ENCODE measurements at regions not wholly inside any gene's neighbourhood (a gene's known extent, or its start where the extent isn't known, plus 50 kb on each side); places are given as distances from the start of the nearest gene placed in this dataset.

DNA sequence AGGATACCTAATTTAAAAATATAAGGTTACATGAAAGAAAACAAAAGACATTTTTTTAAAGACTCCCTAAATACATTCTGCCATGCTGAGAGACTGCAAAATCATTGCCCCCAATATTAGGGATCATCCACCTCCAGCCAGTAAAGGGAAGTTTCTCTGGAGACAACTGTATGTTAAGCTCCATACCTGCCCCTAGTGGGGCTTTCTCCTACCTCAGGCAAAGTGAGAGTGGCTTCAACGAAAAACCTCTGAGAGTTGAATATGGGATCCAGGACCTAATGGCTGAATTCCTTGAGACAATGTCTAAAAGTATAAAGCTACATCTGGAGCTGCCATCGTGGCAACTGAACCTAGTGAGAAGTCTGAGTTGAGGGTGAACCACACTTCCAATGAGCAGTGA lies 248.1 kb upstream of the FIGN start:
- intact Hi-C loops (cut with DNase I, micrococcal nuclease): no loop called here

DNA sequence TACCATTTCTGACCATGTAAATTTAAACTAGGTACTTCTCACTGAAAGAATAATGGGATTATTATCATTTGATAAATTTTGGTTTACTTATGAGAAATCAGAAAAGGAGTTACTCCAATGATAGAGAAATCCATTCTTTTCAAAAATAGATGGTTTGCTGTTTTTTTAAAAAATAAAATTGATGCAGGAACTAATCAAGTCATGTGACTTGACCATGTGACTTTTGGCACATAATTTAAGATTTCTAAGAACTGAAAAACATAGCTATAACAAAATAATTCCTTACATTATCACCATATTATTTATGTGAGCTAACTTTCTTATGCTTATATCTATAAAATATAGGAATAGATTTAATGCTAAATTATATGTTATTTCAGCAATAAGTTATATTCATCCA lies 247.1 kb upstream of the FIGN start:
- Histone ChIP-seq H3K9me3 (ENCODE audit: control insufficient read depth in 1 of 2, insufficient read depth in 1 of 2, low read length in 2 of 2) (peaks cover 0 to 10% of the 10 kb centered on the region in 2 experiments), H3K27me3 (ENCODE audit: control insufficient read depth in 1 of 2, insufficient read depth in 2 of 2, low read length in 2 of 2) (no peaks in the 10 kb centered on the region), H3K27ac (ENCODE audit: low read depth in 1 of 2, low read length in 2 of 2) (no peak overlapping the region), H3K36me3 (ENCODE audit: insufficient read depth, low read length) (no peaks in the 10 kb centered on the region), H3K4me3 (ENCODE audit: low read length) (no peak overlapping the region), H3K4me1 (ENCODE audit: insufficient read depth, low read length) (no peaks in the 10 kb centered on the region)
- ChIA-PET CTCF (no interaction called here), POLR2A (no interaction called here)
- H3K4me3 Mint-ChIP-seq: no peak overlapping the region
- TF ChIP-seq, protein P1, sequence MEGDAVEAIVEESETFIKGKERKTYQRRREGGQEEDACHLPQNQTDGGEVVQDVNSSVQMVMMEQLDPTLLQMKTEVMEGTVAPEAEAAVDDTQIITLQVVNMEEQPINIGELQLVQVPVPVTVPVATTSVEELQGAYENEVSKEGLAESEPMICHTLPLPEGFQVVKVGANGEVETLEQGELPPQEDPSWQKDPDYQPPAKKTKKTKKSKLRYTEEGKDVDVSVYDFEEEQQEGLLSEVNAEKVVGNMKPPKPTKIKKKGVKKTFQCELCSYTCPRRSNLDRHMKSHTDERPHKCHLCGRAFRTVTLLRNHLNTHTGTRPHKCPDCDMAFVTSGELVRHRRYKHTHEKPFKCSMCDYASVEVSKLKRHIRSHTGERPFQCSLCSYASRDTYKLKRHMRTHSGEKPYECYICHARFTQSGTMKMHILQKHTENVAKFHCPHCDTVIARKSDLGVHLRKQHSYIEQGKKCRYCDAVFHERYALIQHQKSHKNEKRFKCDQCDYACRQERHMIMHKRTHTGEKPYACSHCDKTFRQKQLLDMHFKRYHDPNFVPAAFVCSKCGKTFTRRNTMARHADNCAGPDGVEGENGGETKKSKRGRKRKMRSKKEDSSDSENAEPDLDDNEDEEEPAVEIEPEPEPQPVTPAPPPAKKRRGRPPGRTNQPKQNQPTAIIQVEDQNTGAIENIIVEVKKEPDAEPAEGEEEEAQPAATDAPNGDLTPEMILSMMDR (IDR thresholded peaks at IDR 0.05): no peak
- H3K36me3 Mint-ChIP-seq (ENCODE audit: low read depth): no peaks in the 10 kb centered on the region
- DNase-seq (no peak), ATAC-seq (ENCODE audit: poor library complexity) (no peak)
- H3K4me1 Mint-ChIP-seq (ENCODE audit: low read depth): no peaks in the 10 kb centered on the region
- H3K27me3 Mint-ChIP-seq: no peaks in the 10 kb centered on the region
- intact Hi-C loops (cut with DNase I, micrococcal nuclease): no loop called here
- no peak overlapping the region for H3K27ac Mint-ChIP-seq
- H3K9me3 Mint-ChIP-seq: peaks cover under 1% of the 10 kb centered on the region

More for the DNA sequence above, 248.1 kb upstream of the FIGN start:
- Histone ChIP-seq H3K9me3 (ENCODE audit: control insufficient read depth in 1 of 2, insufficient read depth in 1 of 2, low read length in 2 of 2) (peaks cover 0 to 10% of the 10 kb centered on the region in 2 experiments), H3K4me1 (ENCODE audit: insufficient read depth, low read length) (no peaks in the 10 kb centered on the region), H3K36me3 (ENCODE audit: insufficient read depth, low read length) (no peaks in the 10 kb centered on the region), H3K4me3 (ENCODE audit: low read length) (no peak overlapping the region), H3K27ac (ENCODE audit: low read depth in 1 of 2, low read length in 2 of 2) (no peak overlapping the region), H3K27me3 (ENCODE audit: control insufficient read depth in 1 of 2, insufficient read depth in 2 of 2, low read length in 2 of 2) (no peaks in the 10 kb centered on the region)
- Mint-ChIP-seq H3K27me3 (no peaks in the 10 kb centered on the region), H3K27ac (no peak overlapping the region), H3K4me3 (no peak overlapping the region), H3K36me3 (ENCODE audit: low read depth) (no peaks in the 10 kb centered on the region), H3K9me3 (no peaks in the 10 kb centered on the region), H3K4me1 (ENCODE audit: low read depth) (no peaks in the 10 kb centered on the region)
- CTCF ChIA-PET: no interaction called here
- TF ChIP-seq, protein P1 (IDR thresholded peaks at IDR 0.05): no peak
- ATAC-seq (ENCODE audit: poor library complexity): no peak
- POLR2A ChIA-PET: no interaction called here
- DNase-seq: no peak

DNA sequence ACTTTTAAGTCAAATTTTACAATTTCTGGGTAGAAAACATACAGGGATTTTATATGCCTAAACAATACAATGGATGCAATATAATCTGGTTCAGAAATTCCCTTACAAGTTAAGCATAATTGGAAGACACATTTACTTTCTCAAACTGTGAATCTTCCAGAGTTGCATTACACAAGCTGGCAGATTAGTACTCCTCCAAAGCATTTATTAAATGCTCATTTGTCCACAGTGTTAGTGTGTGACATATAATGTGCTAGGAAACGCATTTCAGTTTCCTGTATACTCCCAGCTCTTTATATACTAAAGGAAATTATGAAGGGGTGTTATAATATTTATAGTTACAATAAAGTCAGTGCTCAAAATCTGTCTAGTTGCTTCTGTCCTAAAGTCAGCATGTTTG lies 239.0 kb upstream of the FIGN start:
- Mint-ChIP-seq H3K4me1 (ENCODE audit: low read depth) (no peaks in the 10 kb centered on the region), H3K27ac (no peak overlapping the region), H3K9me3 (peaks cover 7% of the 10 kb centered on the region), H3K36me3 (ENCODE audit: low read depth) (no peaks in the 10 kb centered on the region), H3K4me3 (no peak overlapping the region), H3K27me3 (no peaks in the 10 kb centered on the region)
- Histone ChIP-seq H3K36me3 (ENCODE audit: insufficient read depth, low read length) (no peaks in the 10 kb centered on the region), H3K4me1 (ENCODE audit: insufficient read depth, low read length) (no peaks in the 10 kb centered on the region), H3K4me3 (ENCODE audit: low read length) (no peak overlapping the region), H3K9me3 (ENCODE audit: control insufficient read depth in 1 of 2, insufficient read depth in 1 of 2, low read length in 2 of 2) (peaks cover 0 to 4% of the 10 kb centered on the region in 2 experiments), H3K27ac (ENCODE audit: low read depth in 1 of 2, low read length in 2 of 2) (no peak overlapping the region), H3K27me3 (ENCODE audit: control insufficient read depth in 1 of 2, insufficient read depth in 2 of 2, low read length in 2 of 2) (no peaks in the 10 kb centered on the region)
- TF ChIP-seq, protein P1 (IDR thresholded peaks at IDR 0.05): no peak
- ATAC-seq (ENCODE audit: poor library complexity) (no peak), DNase-seq (no peak)
- intact Hi-C loops (cut with DNase I, micrococcal nuclease): no loop called here
- ChIA-PET POLR2A (no interaction called here), CTCF (no interaction called here)
